GM23338 (cell line): ENCODE measurements at regions not wholly inside any gene's neighbourhood (a gene's known extent, or its start where the extent isn't known, plus 50 kb on each side); places are given as distances from the start of the nearest gene placed in this dataset.

Experiments
- ATAC-seq: fragments of 200-7000 bp; cut with Tn5 transposase; 3 replicates; pipeline ENCODE4 v1.9.1; 2020
- DNase-seq: peaks from one replicate; pipeline ENCODE4 v3.0.0-alpha.2; 2015; ENCODE audit warnings: low spot score
- H2AFZ ChIP-seq: fragments of 200-600 bp; sonication (generic); 2 replicates; pipeline ENCODE4 v1.8.0; 2016; ENCODE audit warnings: antibody characterized with exemption, mild to moderate bottlenecking, moderate library complexity
- H3F3A ChIP-seq: fragments of 200-600 bp; sonication (generic); replicated peaks from 2 replicates; pipeline ENCODE4 v1.8.0; 2017; ENCODE audit warnings: antibody characterized with exemption, mixed run types, low read depth
- H3K27ac ChIP-seq: fragments of 200-600 bp; sonication (generic); 2 replicates; pipeline ENCODE4 v1.6.1; 2016; ENCODE audit warnings: low read depth
- H3K27me3 ChIP-seq: fragments of 200-600 bp; sonication (generic); 2 replicates; pipeline ENCODE4 v1.8.0; 2016; ENCODE audit warnings: mild to moderate bottlenecking, mixed run types, moderate library complexity; ENCODE audit not compliant: insufficient read depth
- H3K36me3 ChIP-seq: fragments of 200-600 bp; sonication (generic); 2 replicates; pipeline ENCODE4 v1.8.0; 2016; ENCODE audit warnings: mild to moderate bottlenecking; ENCODE audit not compliant: insufficient read depth
- H3K4me1 ChIP-seq: fragments of 200-600 bp; sonication (generic); 2 replicates; pipeline ENCODE4 v1.8.0; 2016; ENCODE audit warnings: mild to moderate bottlenecking, moderate library complexity; ENCODE audit not compliant: insufficient read depth
- H3K4me2 ChIP-seq: fragments of 200-600 bp; sonication (generic); 2 replicates; pipeline ENCODE4 v1.7.1; 2017; ENCODE audit warnings: mixed run types
- H3K4me3 ChIP-seq: fragments of 200-600 bp; sonication (generic); 2 replicates; pipeline ENCODE4 v1.6.1; 2016; ENCODE audit warnings: mixed run types
- H3K79me2 ChIP-seq: fragments of 200-600 bp; sonication (generic); replicated peaks from 2 replicates; pipeline ENCODE4 v1.8.0; 2017; ENCODE audit warnings: mild to moderate bottlenecking; ENCODE audit not compliant: insufficient read depth
- H3K9me2 ChIP-seq: fragments of 200-600 bp; sonication (generic); 2 replicates; pipeline ENCODE4 v1.8.0; 2017; ENCODE audit not compliant: insufficient read depth
- H4K20me1 ChIP-seq: fragments of 200-600 bp; sonication (generic); replicated peaks from 2 replicates; pipeline ENCODE4 v1.8.0; 2017; ENCODE audit warnings: mild to moderate bottlenecking; ENCODE audit not compliant: insufficient read depth
- H3K27ac Mint-ChIP-seq: 2 replicates; pipeline ENCODE4 v1.8.0; 2020; ENCODE audit warnings: inconsistent platforms, mild to moderate bottlenecking, moderate library complexity, mixed read lengths
- H3K27me3 Mint-ChIP-seq: 3 replicates; pipeline ENCODE4 v1.8.0; 2022; ENCODE audit warnings: low read depth, mild to moderate bottlenecking, moderate library complexity, mixed read lengths, inconsistent platforms; ENCODE audit not compliant: insufficient read depth, poor library complexity
- H3K36me3 Mint-ChIP-seq: 3 replicates; pipeline ENCODE4 v1.8.0; 2021; ENCODE audit warnings: low read depth, mild to moderate bottlenecking, inconsistent platforms, moderate library complexity, mixed read lengths
- H3K4me1 Mint-ChIP-seq: 3 replicates; pipeline ENCODE4 v1.8.0; 2020; ENCODE audit warnings: mild to moderate bottlenecking, inconsistent platforms, mixed read lengths
- H3K4me3 Mint-ChIP-seq: 3 replicates; pipeline ENCODE4 v1.8.0; 2021; ENCODE audit warnings: moderate library complexity, mild to moderate bottlenecking, inconsistent platforms, mixed read lengths
- H3K9me3 Mint-ChIP-seq: 3 replicates; pipeline ENCODE4 v1.8.0; 2020; ENCODE audit warnings: moderate library complexity, mild to moderate bottlenecking, inconsistent platforms, mixed read lengths
- ETS1 ChIP-seq: IDR thresholded peaks from 2 replicates; pipeline ENCODE4 v1.6.1; 2016; ENCODE audit warnings: antibody characterized with exemption
- EZH2 ChIP-seq: fragments of 200-600 bp; sonication (generic); IDR thresholded peaks from one replicate; pipeline ENCODE4 v1.8.0; 2017; ENCODE audit warnings: antibody characterized with exemption, mild to moderate bottlenecking, low read depth; ENCODE audit not compliant: unreplicated experiment
- EZH2phosphoT487 ChIP-seq: fragments of 200-600 bp; sonication (generic); IDR thresholded peaks from one replicate; pipeline ENCODE4 v1.8.1; 2018; ENCODE audit warnings: antibody characterized with exemption; ENCODE audit not compliant: unreplicated experiment
- JUNB ChIP-seq: IDR thresholded peaks from one replicate; pipeline ENCODE4 v1.6.1; 2016; ENCODE audit warnings: antibody characterized with exemption; ENCODE audit not compliant: unreplicated experiment
- POLR2AphosphoS5 ChIP-seq: IDR thresholded peaks from 2 replicates; pipeline ENCODE4 v1.6.1; 2016; ENCODE audit warnings: antibody characterized with exemption, low read depth
- STAT1 ChIP-seq: IDR thresholded peaks from one replicate; pipeline ENCODE4 v1.6.1; 2016; ENCODE audit warnings: antibody characterized with exemption; ENCODE audit not compliant: unreplicated experiment
- ZNF462 ChIP-seq: fragments of 250-450 bp; sonication (Bioruptor Pico); IDR thresholded peaks from 2 replicates; pipeline ENCODE4 v1.5.0; 2020; ENCODE audit warnings: mild to moderate bottlenecking, moderate library complexity

- no peak overlapping the region for H3K27ac Mint-ChIP-seq
- H3K27me3 Mint-ChIP-seq: no peaks in the 10 kb centered on the region
- peaks cover 4% of the 10 kb centered on the region; the same call in 1 of the 3 replicates for H3K9me3 Mint-ChIP-seq
- Histone ChIP-seq H3F3A (no peaks in the 10 kb centered on the region), H2AFZ (no peak overlapping the region), H3K27me3 (no peaks in the 10 kb centered on the region), H3K36me3 (no peaks in the 10 kb centered on the region), H3K4me3 (no peak overlapping the region), H3K79me2 (no peaks in the 10 kb centered on the region), H4K20me1 (no peaks in the 10 kb centered on the region), H3K27ac (no peak overlapping the region), H3K4me1 (no peaks in the 10 kb centered on the region), H3K9me2 (no peaks in the 10 kb centered on the region), H3K4me2 (no peak overlapping the region)
- H3K4me3 Mint-ChIP-seq: no peak overlapping the region
- no peak for ATAC-seq
- no peak for TF ChIP-seq EZH2
- TF ChIP-seq ZNF462 (CRISPR knock-in tag): no peak
- no peak for TF ChIP-seq ETS1
- TF ChIP-seq EZH2phosphoT487: no peak
- no peak for TF ChIP-seq STAT1
- no peak for TF ChIP-seq JUNB
- TF ChIP-seq POLR2AphosphoS5: no peak
- no peak for DNase-seq
- no peaks in the 10 kb centered on the region for H3K4me1 Mint-ChIP-seq
- H3K36me3 Mint-ChIP-seq: no peaks in the 10 kb centered on the region; the same call in 2 of the 3 replicates
Measured at GRCh38 chrX:45668686-45669443, 468.2 kb upstream of the DIPK2B start.
